ENCODE measurements at regions not wholly inside any gene's neighbourhood (a gene's known extent, or its start where the extent isn't known, plus 50 kb on each side); places are given as distances from the start of the nearest gene placed in this dataset.

GRCh38 chr3:59149166-59149565 lies 99.3 kb upstream of the CFAP20DC start:
- DNase-seq = no peak

- DNase-seq = no peak
These were observed 93.6 kb upstream of the CFAP20DC start for GRCh38 chr3:59143447-59143846.

GRCh38 chr3:59142556-59142955 lies 92.7 kb upstream of the CFAP20DC start:
- DNase-seq = peak in 2 of 58 donors; percentile 1 to 14

- no peak for DNase-seq
These were observed 89.1 kb upstream of the CFAP20DC start for GRCh38 chr3:59138966-59139365.

- no peak for DNase-seq
These were observed 87.6 kb upstream of the CFAP20DC start for GRCh38 chr3:59137415-59137814.

GRCh38 chr3:59136081-59136480 lies 86.3 kb upstream of the CFAP20DC start:
- no peak for DNase-seq

- no peak for DNase-seq
These were observed 85.3 kb upstream of the CFAP20DC start for GRCh38 chr3:59135096-59135495.

GRCh38 chr3:59133311-59133710 lies 83.5 kb upstream of the CFAP20DC start:
- no peak for DNase-seq

- no peak for DNase-seq
These were observed 81.4 kb upstream of the CFAP20DC start for GRCh38 chr3:59131016-59131766.

- DNase-seq = no peak
These were observed 78.9 kb upstream of the CFAP20DC start for GRCh38 chr3:59128685-59129084.

GRCh38 chr3:59127071-59127470 lies 77.2 kb upstream of the CFAP20DC start:
- peak in 4 of 58 donors; percentile 4 to 10 (median 6) for DNase-seq

GRCh38 chr3:59126446-59126845 lies 76.6 kb upstream of the CFAP20DC start:
- no peak for DNase-seq

- DNase-seq = no peak
These were observed 71.7 kb upstream of the CFAP20DC start for GRCh38 chr3:59121346-59122144.

- no peak for DNase-seq
These were observed 69.1 kb upstream of the CFAP20DC start for GRCh38 chr3:59118928-59119327.

GRCh38 chr3:59117396-59117795 lies 67.6 kb upstream of the CFAP20DC start:
- DNase-seq = no peak

- no peak for DNase-seq
These were observed 66.4 kb upstream of the CFAP20DC start for GRCh38 chr3:59116233-59116537.

- no peak for DNase-seq
These were observed 65.8 kb upstream of the CFAP20DC start for GRCh38 chr3:59115364-59116232.

GRCh38 chr3:59107856-59108815 lies 58.3 kb upstream of the CFAP20DC start:
- no peak for DNase-seq

- no peak for DNase-seq
These were observed 56.3 kb upstream of the CFAP20DC start for GRCh38 chr3:59106085-59106648.

- no peak for DNase-seq
These were observed 53.7 kb upstream of the CFAP20DC start for GRCh38 chr3:59103552-59103951.

Measured in anterior cingulate cortex (tissue), 58 donors.